ENCODE measurements at regions not wholly inside any gene's neighbourhood (a gene's known extent, or its start where the extent isn't known, plus 50 kb on each side); places are given as distances from the start of the nearest gene placed in this dataset.

- H3K4me2 ChIP-seq (ENCODE audit: low read depth, low read length): no peak overlapping the region
- H3K4me1 ChIP-seq (ENCODE audit: insufficient read depth, low read length): no peaks in the 10 kb centered on the region
- WGBS (ENCODE audit: low lambda C conversion rate): 3% methylated on average over 2 of the region's 2 CpGs
- no peak overlapping the region for H3K27ac ChIP-seq (ENCODE audit: extremely low read length, insufficient read depth, low read length)
- intact Hi-C loops (cut with micrococcal nuclease; ENCODE audit: unreplicated experiment) (no loop called here), in situ Hi-C loops (cut with HindIII; ENCODE audit: extremely low pct_ligation_motif_present, low pct_unique_long_range_greater_than_20kb) (no loop called here)
- FAIRE-seq: no peak
- H2AFZ ChIP-seq (ENCODE audit: low read length): no peak overlapping the region
- no peaks in the 10 kb centered on the region for H3K79me2 ChIP-seq (ENCODE audit: insufficient read depth, low read length)
- H3K9me3 ChIP-seq (ENCODE audit: low read length): no peaks in the 10 kb centered on the region
- no peak for ATAC-seq
- no peaks in the 10 kb centered on the region for H3K27me3 ChIP-seq (ENCODE audit: control insufficient read depth in 1 of 2, insufficient read depth in 2 of 2, low read length in 2 of 2)
- BruUV-seq (replicated peaks): no TSS peak
- no peaks in the 10 kb centered on the region for H4K20me1 ChIP-seq (ENCODE audit: insufficient read depth, low read length)
- no peaks in the 10 kb centered on the region for H3K36me3 ChIP-seq (replicated peaks in 1 of 2; ENCODE audit: control insufficient read depth in 1 of 2, insufficient read depth in 2 of 2, low read length in 2 of 2)
- no peak overlapping the region for H3K4me3 ChIP-seq (replicated peaks in 1 of 3; ENCODE audit: insufficient read depth in 1 of 3, low read depth in 2 of 3, low read length in 3 of 3)
- TF ChIP-seq, protein P1, sequence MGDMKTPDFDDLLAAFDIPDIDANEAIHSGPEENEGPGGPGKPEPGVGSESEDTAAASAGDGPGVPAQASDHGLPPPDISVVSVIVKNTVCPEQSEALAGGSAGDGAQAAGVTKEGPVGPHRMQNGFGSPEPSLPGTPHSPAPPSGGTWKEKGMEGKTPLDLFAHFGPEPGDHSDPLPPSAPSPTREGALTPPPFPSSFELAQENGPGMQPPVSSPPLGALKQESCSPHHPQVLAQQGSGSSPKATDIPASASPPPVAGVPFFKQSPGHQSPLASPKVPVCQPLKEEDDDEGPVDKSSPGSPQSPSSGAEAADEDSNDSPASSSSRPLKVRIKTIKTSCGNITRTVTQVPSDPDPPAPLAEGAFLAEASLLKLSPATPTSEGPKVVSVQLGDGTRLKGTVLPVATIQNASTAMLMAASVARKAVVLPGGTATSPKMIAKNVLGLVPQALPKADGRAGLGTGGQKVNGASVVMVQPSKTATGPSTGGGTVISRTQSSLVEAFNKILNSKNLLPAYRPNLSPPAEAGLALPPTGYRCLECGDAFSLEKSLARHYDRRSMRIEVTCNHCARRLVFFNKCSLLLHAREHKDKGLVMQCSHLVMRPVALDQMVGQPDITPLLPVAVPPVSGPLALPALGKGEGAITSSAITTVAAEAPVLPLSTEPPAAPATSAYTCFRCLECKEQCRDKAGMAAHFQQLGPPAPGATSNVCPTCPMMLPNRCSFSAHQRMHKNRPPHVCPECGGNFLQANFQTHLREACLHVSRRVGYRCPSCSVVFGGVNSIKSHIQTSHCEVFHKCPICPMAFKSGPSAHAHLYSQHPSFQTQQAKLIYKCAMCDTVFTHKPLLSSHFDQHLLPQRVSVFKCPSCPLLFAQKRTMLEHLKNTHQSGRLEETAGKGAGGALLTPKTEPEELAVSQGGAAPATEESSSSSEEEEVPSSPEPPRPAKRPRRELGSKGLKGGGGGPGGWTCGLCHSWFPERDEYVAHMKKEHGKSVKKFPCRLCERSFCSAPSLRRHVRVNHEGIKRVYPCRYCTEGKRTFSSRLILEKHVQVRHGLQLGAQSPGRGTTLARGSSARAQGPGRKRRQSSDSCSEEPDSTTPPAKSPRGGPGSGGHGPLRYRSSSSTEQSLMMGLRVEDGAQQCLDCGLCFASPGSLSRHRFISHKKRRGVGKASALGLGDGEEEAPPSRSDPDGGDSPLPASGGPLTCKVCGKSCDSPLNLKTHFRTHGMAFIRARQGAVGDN (CRISPR knock-in tag; IDR thresholded peaks at IDR 0.05): no peak
- no peak for TF ChIP-seq CREM (IDR thresholded peaks at IDR 0.05)
- no peak for TF ChIP-seq CREM (CRISPR knock-in tag; IDR thresholded peaks at IDR 0.05)
- no peak for TF ChIP-seq ZNF317 (CRISPR knock-in tag; IDR thresholded peaks at IDR 0.05)
- no peak for TF ChIP-seq MATR3 (CRISPR knock-in tag; IDR thresholded peaks at IDR 0.05)
- no peak for DNase-seq (ENCODE audit: low spot score)
- ChIA-PET POLR2A (no interaction called here), CTCF (ENCODE audit: low intra/inter-chr PET ratio, low total read pairs) (no interaction called here)
- no peak overlapping the region for H3K9ac ChIP-seq (ENCODE audit: insufficient read depth, low read depth, low read length)
Observed at GRCh38 chr2:204250692-204251091, 294.6 kb upstream of the PARD3B start.
